PC-3 (cell line): ENCODE measurements at regions not wholly inside any gene's neighbourhood (a gene's known extent, or its start where the extent isn't known, plus 50 kb on each side); places are given as distances from the start of the nearest gene placed in this dataset.

ENCODE experiments used
- EZH2phosphoT487 ChIP-seq: fragments of 300-600 bp; sonication (generic); IDR thresholded peaks from 2 replicates; pipeline ENCODE4 v1.6.1; 2018; ENCODE audit warnings: mild to moderate bottlenecking, antibody characterized with exemption, low read length, borderline replicate concordance
- TF ChIP-seq, protein P1 (sequence below): fragments of 300-600 bp; sonication (generic); conservative IDR thresholded peaks from 2 replicates; pipeline ENCODE4 v1.5.1; 2017; ENCODE audit warnings: antibody characterized with exemption, low read depth, mild to moderate bottlenecking, low read length

DNA sequence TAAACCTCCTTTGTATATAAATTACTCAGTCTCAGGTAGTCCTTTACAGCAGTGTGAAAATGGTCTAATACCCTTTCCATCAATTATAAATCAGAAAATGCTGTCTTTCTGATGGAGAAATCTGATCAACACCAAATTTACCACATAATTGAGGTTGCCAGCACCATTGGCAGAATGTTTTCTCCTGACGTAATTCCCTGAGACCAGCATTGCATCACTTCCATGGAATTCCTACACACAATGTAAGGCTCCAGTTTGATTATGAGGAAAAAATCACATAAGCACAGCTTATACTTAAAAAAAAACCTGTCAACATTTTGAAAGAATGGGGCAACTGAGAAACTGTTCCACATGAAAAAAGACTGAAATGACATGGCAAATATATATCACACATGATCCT lies 618.7 kb upstream of the CDH6 start:
- TF ChIP-seq, protein P1, sequence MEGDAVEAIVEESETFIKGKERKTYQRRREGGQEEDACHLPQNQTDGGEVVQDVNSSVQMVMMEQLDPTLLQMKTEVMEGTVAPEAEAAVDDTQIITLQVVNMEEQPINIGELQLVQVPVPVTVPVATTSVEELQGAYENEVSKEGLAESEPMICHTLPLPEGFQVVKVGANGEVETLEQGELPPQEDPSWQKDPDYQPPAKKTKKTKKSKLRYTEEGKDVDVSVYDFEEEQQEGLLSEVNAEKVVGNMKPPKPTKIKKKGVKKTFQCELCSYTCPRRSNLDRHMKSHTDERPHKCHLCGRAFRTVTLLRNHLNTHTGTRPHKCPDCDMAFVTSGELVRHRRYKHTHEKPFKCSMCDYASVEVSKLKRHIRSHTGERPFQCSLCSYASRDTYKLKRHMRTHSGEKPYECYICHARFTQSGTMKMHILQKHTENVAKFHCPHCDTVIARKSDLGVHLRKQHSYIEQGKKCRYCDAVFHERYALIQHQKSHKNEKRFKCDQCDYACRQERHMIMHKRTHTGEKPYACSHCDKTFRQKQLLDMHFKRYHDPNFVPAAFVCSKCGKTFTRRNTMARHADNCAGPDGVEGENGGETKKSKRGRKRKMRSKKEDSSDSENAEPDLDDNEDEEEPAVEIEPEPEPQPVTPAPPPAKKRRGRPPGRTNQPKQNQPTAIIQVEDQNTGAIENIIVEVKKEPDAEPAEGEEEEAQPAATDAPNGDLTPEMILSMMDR: no peak
- no peak for TF ChIP-seq EZH2phosphoT487
